Left ventricle myocardium inferior (tissue), 1 donor: ENCODE measurements at regions not wholly inside any gene's neighbourhood (a gene's known extent, or its start where the extent isn't known, plus 50 kb on each side); places are given as distances from the start of the nearest gene placed in this dataset.
"Not testable (repeated sequence)": the region's sequence is repeated elsewhere in the genome, so short reads cannot be mapped to it uniquely, and the experiment has no call there.

ENCODE experiments used
- DNase-seq: peaks from one replicate; pipeline ENCODE4 v3.0.0-alpha.2; 2020
- H3K27ac ChIP-seq: fragments of 200-600 bp; replicated peaks from 2 replicates; pipeline ENCODE4 v1.8.0; 2021
- H3K27me3 ChIP-seq: fragments of 200-600 bp; 2 replicates; pipeline ENCODE4 v1.8.0; 2021; ENCODE audit warnings: low read depth
- H3K36me3 ChIP-seq: fragments of 200-600 bp; 2 replicates; pipeline ENCODE4 v1.8.0; 2021
- H3K4me1 ChIP-seq: fragments of 200-600 bp; 2 replicates; pipeline ENCODE4 v1.8.0; 2021
- H3K4me3 ChIP-seq: fragments of 200-600 bp; 2 replicates; pipeline ENCODE4 v1.8.0; 2021; ENCODE audit warnings: mild to moderate bottlenecking, moderate library complexity
- H3K9me3 ChIP-seq: fragments of 200-600 bp; replicated peaks from 2 replicates; pipeline ENCODE4 v1.8.0; 2021
- intact Hi-C: fragments of 100-400 bp; cut with micrococcal nuclease; formaldehyde crosslinking; loops from one replicate; pipeline ENCODE4 v1.11.0; 2022
- TF ChIP-seq, protein P1 (sequence below): fragments of 200-600 bp; IDR thresholded peaks from 2 replicates; pipeline ENCODE4 v1.8.0; 2021; ENCODE audit warnings: antibody characterized with exemption, mild to moderate bottlenecking, borderline replicate concordance
- donor health status: DM: no; HTN: yes; CAD: no; lungs with severe emphysema.

GRCh38 chr1:88612292-88612691, 71.8 kb upstream of the PKN2 start:
- Histone ChIP-seq H3K36me3 (no peaks in the 10 kb centered on the region), H3K4me3 (no peak overlapping the region), H3K4me1 (peaks cover 7% of the 10 kb centered on the region), H3K9me3 (peaks cover 2% of the 10 kb centered on the region), H3K27ac (no peak overlapping the region), H3K27me3 (peaks cover 18% of the 10 kb centered on the region)
- TF ChIP-seq, protein P1, sequence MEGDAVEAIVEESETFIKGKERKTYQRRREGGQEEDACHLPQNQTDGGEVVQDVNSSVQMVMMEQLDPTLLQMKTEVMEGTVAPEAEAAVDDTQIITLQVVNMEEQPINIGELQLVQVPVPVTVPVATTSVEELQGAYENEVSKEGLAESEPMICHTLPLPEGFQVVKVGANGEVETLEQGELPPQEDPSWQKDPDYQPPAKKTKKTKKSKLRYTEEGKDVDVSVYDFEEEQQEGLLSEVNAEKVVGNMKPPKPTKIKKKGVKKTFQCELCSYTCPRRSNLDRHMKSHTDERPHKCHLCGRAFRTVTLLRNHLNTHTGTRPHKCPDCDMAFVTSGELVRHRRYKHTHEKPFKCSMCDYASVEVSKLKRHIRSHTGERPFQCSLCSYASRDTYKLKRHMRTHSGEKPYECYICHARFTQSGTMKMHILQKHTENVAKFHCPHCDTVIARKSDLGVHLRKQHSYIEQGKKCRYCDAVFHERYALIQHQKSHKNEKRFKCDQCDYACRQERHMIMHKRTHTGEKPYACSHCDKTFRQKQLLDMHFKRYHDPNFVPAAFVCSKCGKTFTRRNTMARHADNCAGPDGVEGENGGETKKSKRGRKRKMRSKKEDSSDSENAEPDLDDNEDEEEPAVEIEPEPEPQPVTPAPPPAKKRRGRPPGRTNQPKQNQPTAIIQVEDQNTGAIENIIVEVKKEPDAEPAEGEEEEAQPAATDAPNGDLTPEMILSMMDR = no peak
- intact Hi-C loops = no loop called here
- DNase-seq = no peak

DNA sequence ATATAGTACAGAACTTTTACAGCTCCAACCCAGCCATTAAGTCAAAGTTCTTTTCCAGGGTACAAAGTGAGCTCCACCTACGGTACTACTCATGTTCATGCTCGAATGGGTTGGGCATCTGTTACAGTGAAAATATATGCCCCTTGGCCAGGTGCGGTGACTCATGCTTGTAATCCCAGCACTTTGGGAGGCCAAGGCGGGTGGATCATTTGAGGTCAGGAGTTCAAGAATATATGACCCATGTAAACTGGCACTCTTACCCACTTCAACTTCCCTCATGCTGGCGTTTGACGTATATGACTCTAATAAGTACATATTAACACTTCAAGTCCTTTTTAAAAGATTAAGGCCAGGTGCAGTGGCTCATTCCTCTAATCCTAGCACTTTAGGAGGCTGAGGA, 71.3 kb upstream of the PKN2 start:
- peaks cover 7% of the 10 kb centered on the region for H3K4me1 ChIP-seq
- peaks cover 7% of the 10 kb centered on the region for H3K9me3 ChIP-seq
- peaks cover 18% of the 10 kb centered on the region for H3K27me3 ChIP-seq
- H3K36me3 ChIP-seq = no peaks in the 10 kb centered on the region
- no peak overlapping the region for H3K27ac ChIP-seq
- DNase-seq = no peak
- TF ChIP-seq, protein P1 = no peak
- intact Hi-C loops = no loop called here
- H3K4me3 ChIP-seq = no peak overlapping the region

DNA sequence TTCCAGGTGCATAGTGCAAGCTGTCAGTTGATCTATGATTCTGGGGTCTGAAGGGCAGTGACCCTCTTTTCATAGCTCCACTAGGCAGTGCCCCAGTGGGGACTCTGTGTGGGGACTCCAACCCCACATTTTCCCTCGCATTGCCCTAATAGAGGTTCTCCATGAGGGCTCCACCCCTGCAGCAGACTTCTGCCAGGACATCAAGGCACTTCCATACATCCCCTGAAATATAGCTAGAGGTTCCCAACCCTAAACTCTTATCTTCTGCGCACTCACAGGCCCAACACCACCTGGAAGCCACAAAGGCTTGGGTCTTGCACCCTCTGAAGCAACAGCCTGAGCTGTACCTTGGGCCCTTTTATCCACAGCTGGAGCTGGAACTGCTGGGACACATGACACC, 65.7 kb upstream of the PKN2 start:
- no peak for DNase-seq
- H3K27me3 ChIP-seq = peaks cover 4% of the 10 kb centered on the region
- no peak overlapping the region for H3K27ac ChIP-seq
- intact Hi-C loops = no loop called here
- TF ChIP-seq, protein P1 = no peak
- no peaks in the 10 kb centered on the region for H3K4me1 ChIP-seq
- no peak overlapping the region for H3K4me3 ChIP-seq
- H3K9me3 ChIP-seq = peaks cover 41% of the 10 kb centered on the region
- H3K36me3 ChIP-seq = no peaks in the 10 kb centered on the region

GRCh38 chr1:88623101-88623500, 61.0 kb upstream of the PKN2 start:
- H3K36me3 ChIP-seq, DNase-seq, H3K4me1 ChIP-seq, H3K4me3 ChIP-seq, intact Hi-C loops, H3K27ac ChIP-seq, H3K27me3 ChIP-seq: not testable (repeated sequence)
- H3K9me3 ChIP-seq = peaks cover 31% of the 10 kb centered on the region
